ENCODE measurements at regions not wholly inside any gene's neighbourhood (a gene's known extent, or its start where the extent isn't known, plus 50 kb on each side); places are given as distances from the start of the nearest gene placed in this dataset.

DNA sequence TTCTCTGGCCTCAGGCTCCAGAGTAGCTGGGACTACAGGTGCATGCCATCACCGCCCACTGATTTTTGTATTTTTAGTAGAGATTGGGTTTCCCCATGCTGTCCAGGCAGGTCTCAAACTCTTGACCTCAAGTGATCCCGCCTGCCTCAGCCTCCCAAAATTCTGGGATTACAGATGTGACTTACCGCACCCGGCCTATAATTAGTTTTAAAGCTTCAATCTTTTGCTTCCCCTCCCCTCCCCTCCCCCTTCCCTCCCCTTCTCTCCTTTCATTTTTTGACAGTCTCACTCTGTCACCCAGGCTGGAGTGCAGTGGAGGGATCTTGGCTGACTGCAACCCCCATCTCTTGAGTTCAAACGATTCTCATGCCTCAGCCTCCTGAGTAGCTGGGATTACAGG, 433.3 kb upstream of the EDIL3 start:
- TF ChIP-seq, protein P1, sequence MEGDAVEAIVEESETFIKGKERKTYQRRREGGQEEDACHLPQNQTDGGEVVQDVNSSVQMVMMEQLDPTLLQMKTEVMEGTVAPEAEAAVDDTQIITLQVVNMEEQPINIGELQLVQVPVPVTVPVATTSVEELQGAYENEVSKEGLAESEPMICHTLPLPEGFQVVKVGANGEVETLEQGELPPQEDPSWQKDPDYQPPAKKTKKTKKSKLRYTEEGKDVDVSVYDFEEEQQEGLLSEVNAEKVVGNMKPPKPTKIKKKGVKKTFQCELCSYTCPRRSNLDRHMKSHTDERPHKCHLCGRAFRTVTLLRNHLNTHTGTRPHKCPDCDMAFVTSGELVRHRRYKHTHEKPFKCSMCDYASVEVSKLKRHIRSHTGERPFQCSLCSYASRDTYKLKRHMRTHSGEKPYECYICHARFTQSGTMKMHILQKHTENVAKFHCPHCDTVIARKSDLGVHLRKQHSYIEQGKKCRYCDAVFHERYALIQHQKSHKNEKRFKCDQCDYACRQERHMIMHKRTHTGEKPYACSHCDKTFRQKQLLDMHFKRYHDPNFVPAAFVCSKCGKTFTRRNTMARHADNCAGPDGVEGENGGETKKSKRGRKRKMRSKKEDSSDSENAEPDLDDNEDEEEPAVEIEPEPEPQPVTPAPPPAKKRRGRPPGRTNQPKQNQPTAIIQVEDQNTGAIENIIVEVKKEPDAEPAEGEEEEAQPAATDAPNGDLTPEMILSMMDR (IDR thresholded peaks at IDR 0.05; ENCODE audit: poor library complexity, severe bottlenecking), result no peak
- no peak overlapping the region for H3K4me3 ChIP-seq (ENCODE audit: severe bottlenecking)
- no peak for DNase-seq (ENCODE audit: low spot score)
- no peaks in the 10 kb centered on the region for H3K9me3 ChIP-seq (ENCODE audit: severe bottlenecking)
- no peak for ATAC-seq (ENCODE audit: low read depth)
- H3K36me3 ChIP-seq (ENCODE audit: low read depth), result no peaks in the 10 kb centered on the region
- H3K4me1 ChIP-seq (ENCODE audit: insufficient read depth, poor library complexity, severe bottlenecking), result no peaks in the 10 kb centered on the region
- no peak overlapping the region for H3K27ac ChIP-seq (ENCODE audit: poor library complexity, severe bottlenecking)
- peaks cover 12% of the 10 kb centered on the region for H3K27me3 ChIP-seq (ENCODE audit: insufficient read depth, poor library complexity, severe bottlenecking)

DNA sequence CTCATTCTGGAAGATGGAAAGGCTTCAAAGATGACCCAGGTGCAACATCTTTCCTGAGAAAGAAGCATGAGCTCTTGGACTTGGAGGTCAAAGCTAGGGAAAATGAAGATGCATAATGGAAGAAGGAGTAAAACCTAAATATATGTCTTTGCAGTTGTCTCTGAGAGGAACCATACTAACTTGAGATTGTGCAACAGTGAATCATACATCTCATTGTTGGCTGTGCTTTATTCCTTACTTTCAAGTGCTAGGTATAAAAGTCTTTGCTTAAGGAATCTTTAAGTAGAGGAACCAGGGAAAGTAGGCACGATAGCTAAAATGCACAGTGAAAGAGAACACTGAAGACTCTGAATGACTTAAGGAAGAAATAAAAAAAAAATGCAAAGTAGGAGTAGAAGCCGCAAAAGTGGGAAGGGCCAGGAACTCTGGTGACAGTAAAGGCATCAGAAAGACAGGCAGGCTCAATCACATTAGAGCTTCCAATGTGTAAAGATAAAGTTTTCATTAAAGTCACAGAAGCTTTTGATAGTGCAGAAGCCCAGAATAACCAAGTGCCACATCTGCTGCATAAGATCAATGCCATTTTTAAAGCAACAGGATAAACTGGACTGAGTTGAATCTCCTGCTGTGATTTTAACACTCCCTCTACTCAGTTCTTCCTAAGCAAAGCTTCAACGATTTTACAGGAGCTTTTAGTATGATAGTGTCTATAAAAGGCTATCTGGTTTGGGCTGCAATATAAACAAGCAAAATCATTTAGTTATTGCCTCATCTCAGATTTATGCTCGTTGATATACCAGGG, 432.3 kb upstream of the EDIL3 start:
- DNase-seq (ENCODE audit: low spot score) (no peak), ATAC-seq (ENCODE audit: low read depth) (0 out of 3 replicates have a peak, but pooled peaks have one; percentile 40)
- H3K9me3 ChIP-seq (ENCODE audit: severe bottlenecking), result no peaks in the 10 kb centered on the region
- H3K27ac ChIP-seq (ENCODE audit: poor library complexity, severe bottlenecking), result no peak overlapping the region
- H3K4me1 ChIP-seq (ENCODE audit: insufficient read depth, poor library complexity, severe bottlenecking), result no peaks in the 10 kb centered on the region
- H3K27me3 ChIP-seq (ENCODE audit: insufficient read depth, poor library complexity, severe bottlenecking), result peaks cover 12% of the 10 kb centered on the region
- H3K36me3 ChIP-seq (ENCODE audit: low read depth), result no peaks in the 10 kb centered on the region
- TF ChIP-seq, protein P1 (IDR thresholded peaks at IDR 0.05; ENCODE audit: poor library complexity, severe bottlenecking), result no peak
- H3K4me3 ChIP-seq (ENCODE audit: severe bottlenecking), result no peak overlapping the region

DNA sequence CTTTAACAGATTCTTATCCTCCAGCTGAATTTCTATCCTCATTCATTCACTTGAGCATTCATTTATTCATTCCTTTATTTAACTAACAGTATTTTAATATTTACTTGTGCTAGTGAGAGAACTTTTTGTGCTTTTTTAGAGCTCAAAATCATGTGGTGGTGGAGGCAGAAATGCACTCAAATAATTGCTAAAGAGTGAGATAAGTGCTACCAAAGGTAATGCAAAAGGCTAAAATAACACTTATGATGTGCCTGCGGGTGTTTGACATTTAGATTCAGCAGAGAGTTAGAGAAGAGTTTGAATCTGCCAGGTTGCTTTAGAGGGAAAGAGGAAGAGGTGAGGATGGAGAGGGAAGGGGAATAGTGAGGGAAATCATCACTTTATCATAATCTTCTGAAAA, 431.5 kb upstream of the EDIL3 start:
- H3K9me3 ChIP-seq (ENCODE audit: severe bottlenecking), result no peaks in the 10 kb centered on the region
- TF ChIP-seq, protein P1 (IDR thresholded peaks at IDR 0.05; ENCODE audit: poor library complexity, severe bottlenecking), result no peak
- H3K4me1 ChIP-seq (ENCODE audit: insufficient read depth, poor library complexity, severe bottlenecking), result no peaks in the 10 kb centered on the region
- no peak overlapping the region for H3K27ac ChIP-seq (ENCODE audit: poor library complexity, severe bottlenecking)
- ATAC-seq (ENCODE audit: low read depth) (no peak), DNase-seq (ENCODE audit: low spot score) (no peak)
- no peak overlapping the region for H3K4me3 ChIP-seq (ENCODE audit: severe bottlenecking)
- H3K36me3 ChIP-seq (ENCODE audit: low read depth), result no peaks in the 10 kb centered on the region
- peaks cover 11% of the 10 kb centered on the region for H3K27me3 ChIP-seq (ENCODE audit: insufficient read depth, poor library complexity, severe bottlenecking)

DNA sequence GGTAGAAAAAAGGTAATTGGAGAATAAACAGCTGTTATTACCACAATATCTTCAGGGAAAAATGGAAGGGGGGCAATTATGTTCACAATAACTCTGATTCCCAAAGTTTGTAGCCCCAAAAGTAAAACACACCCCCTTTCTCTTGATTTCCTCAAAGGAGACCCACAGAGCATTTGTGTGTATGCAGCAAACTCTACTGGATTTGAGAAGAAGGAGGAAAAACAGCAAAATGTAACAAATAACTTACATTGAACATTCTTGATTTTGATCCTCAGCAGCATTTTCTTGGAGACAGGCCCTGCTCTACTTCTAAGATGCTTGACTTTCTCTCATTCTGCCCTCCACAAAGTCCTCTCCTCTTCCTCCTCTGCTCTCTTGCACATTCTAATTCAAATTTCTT, 420.8 kb upstream of the EDIL3 start:
- H3K27ac ChIP-seq (ENCODE audit: poor library complexity, severe bottlenecking), result no peak overlapping the region
- no peaks in the 10 kb centered on the region for H3K9me3 ChIP-seq (ENCODE audit: severe bottlenecking)
- H3K27me3 ChIP-seq (ENCODE audit: insufficient read depth, poor library complexity, severe bottlenecking), result no peaks in the 10 kb centered on the region
- no peaks in the 10 kb centered on the region for H3K36me3 ChIP-seq (ENCODE audit: low read depth)
- H3K4me3 ChIP-seq (ENCODE audit: severe bottlenecking), result no peak overlapping the region
- H3K4me1 ChIP-seq (ENCODE audit: insufficient read depth, poor library complexity, severe bottlenecking), result no peaks in the 10 kb centered on the region
- TF ChIP-seq, protein P1 (IDR thresholded peaks at IDR 0.05; ENCODE audit: poor library complexity, severe bottlenecking), result no peak
- ATAC-seq (ENCODE audit: low read depth) (no peak), DNase-seq (ENCODE audit: low spot score) (no peak)

GRCh38 chr5:84796399-84796798, 411.7 kb upstream of the EDIL3 start:
- TF ChIP-seq, protein P1 (IDR thresholded peaks at IDR 0.05; ENCODE audit: poor library complexity, severe bottlenecking), result no peak
- H3K4me1 ChIP-seq (ENCODE audit: insufficient read depth, poor library complexity, severe bottlenecking), result no peaks in the 10 kb centered on the region
- H3K27me3 ChIP-seq (ENCODE audit: insufficient read depth, poor library complexity, severe bottlenecking), result peaks cover 10% of the 10 kb centered on the region
- no peak overlapping the region for H3K27ac ChIP-seq (ENCODE audit: poor library complexity, severe bottlenecking)
- no peak for ATAC-seq (ENCODE audit: low read depth)
- no peaks in the 10 kb centered on the region for H3K36me3 ChIP-seq (ENCODE audit: low read depth)
- no peaks in the 10 kb centered on the region for H3K9me3 ChIP-seq (ENCODE audit: severe bottlenecking)
- no peak for DNase-seq (ENCODE audit: low spot score)
- H3K4me3 ChIP-seq (ENCODE audit: severe bottlenecking), result no peak overlapping the region
